H1 (cell line): ENCODE measurements at regions not wholly inside any gene's neighbourhood (a gene's known extent, or its start where the extent isn't known, plus 50 kb on each side); places are given as distances from the start of the nearest gene placed in this dataset.

Experiments used
- ASH2L ChIP-seq: fragments of 200-600, 300-600 bp; sonication (generic); IDR thresholded peaks from one replicate; pipeline ENCODE4 v1.7.1; 2017; ENCODE audit warnings: low read length
- CTCF ChIP-seq, 3 experiments: IDR thresholded peaks; 1 replicate in 2 of 3; 2 replicates in 1 of 3; pipeline versions ENCODE4 v1.5.1 to v1.6.1; 2011; ENCODE audit warnings: low read length in 3 of 3, mild to moderate bottlenecking in 3 of 3, inconsistent platforms in 2 of 3, low read depth in 1 of 3, moderate library complexity in 1 of 3; ENCODE audit not compliant: insufficient read depth in 1 of 3; ENCODE audit errors: control extremely low read depth in 1 of 3
- HDAC6 ChIP-seq: IDR thresholded peaks from one replicate; pipeline ENCODE4 v1.7.1; 2012; ENCODE audit warnings: low read depth, mild to moderate bottlenecking, inconsistent platforms, low read length, moderate library complexity
- KDM1A ChIP-seq: fragments of 200-600, 300-600 bp; sonication (generic); IDR thresholded peaks from 2 replicates; pipeline ENCODE4 v1.7.1; 2016; ENCODE audit warnings: mild to moderate bottlenecking, low read length, borderline replicate concordance
- POLR2A ChIP-seq, 2 experiments: IDR thresholded peaks; 1 replicate in 1 of 2; 2 replicates in 1 of 2; pipeline ENCODE4 v1.6.1; 2011; ENCODE audit warnings: low read depth in 2 of 2, low read length in 2 of 2, mild to moderate bottlenecking in 2 of 2; ENCODE audit errors: control extremely low read depth in 1 of 2
- RFX5 ChIP-seq: IDR thresholded peaks from 2 replicates; pipeline ENCODE4 v1.6.1; 2011; ENCODE audit warnings: low read depth, low read length, improper control_type of control experiment, borderline replicate concordance
- SRF ChIP-seq: IDR thresholded peaks from 2 replicates; pipeline ENCODE4 v1.6.1; 2011; ENCODE audit warnings: mild to moderate bottlenecking, low read depth, low read length, moderate library complexity
- TAF1 ChIP-seq: IDR thresholded peaks from 2 replicates; pipeline ENCODE4 v1.6.1; 2011; ENCODE audit warnings: mild to moderate bottlenecking, low read depth, low read length
- ZNF274 ChIP-seq: IDR thresholded peaks from 2 replicates; pipeline ENCODE4 v1.7.0; 2012; ENCODE audit warnings: low read length, borderline replicate concordance; ENCODE audit errors: extremely low read depth
- TF ChIP-seq, protein P1 (sequence below): IDR thresholded peaks from 2 replicates; pipeline ENCODE4 v1.6.1; 2012; ENCODE audit warnings: inconsistent platforms

DNA sequence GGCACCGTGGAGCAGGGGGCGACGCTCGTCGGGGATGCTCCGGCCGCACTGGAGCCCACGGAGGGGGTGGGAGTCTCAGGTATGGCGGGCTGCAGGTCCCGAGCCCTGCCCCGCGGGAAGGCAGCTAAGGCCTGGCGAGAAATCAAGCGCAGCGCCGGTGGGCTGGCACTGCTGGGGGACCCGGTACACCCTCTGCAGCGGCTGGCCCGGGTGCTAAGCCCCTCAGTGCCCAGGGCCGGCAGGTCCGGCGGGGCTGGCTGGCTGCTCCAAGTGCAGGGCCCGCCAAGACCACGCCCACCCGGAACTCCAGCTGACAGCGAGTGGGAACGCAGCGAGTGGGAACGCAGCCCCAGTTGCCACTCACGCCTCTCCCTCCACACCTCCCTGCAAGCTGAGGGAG lies 676.4 kb downstream of the SI start:
- TF ChIP-seq TAF1 (no peak), KDM1A (no peak), HDAC6 (no peak), CTCF (IDR thresholded peaks at IDR 0.05; ENCODE audit: control extremely low read depth in 1 of 3, insufficient read depth in 1 of 3, low read depth in 1 of 3, low read length in 3 of 3) (no peak), ASH2L (no peak), POLR2A (IDR thresholded peaks at IDR 0.05; ENCODE audit: control extremely low read depth in 1 of 2, low read depth in 2 of 2, low read length in 2 of 2) (no peak), RFX5 (no peak), ZNF274 (no peak), SRF (no peak)
- TF ChIP-seq, protein P1, sequence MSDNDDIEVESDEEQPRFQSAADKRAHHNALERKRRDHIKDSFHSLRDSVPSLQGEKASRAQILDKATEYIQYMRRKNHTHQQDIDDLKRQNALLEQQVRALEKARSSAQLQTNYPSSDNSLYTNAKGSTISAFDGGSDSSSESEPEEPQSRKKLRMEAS: no peak
